OCI-LY7 (cell line): ENCODE measurements at regions not wholly inside any gene's neighbourhood (a gene's known extent, or its start where the extent isn't known, plus 50 kb on each side); places are given as distances from the start of the nearest gene placed in this dataset.

Experiments
- CTCF ChIP-seq: fragments of 200-600 bp; sonication (generic); conservative IDR thresholded peaks from 2 replicates; pipeline ENCODE4 v1.5.1; 2014; ENCODE audit warnings: mild to moderate bottlenecking, antibody characterized with exemption, low read length, moderate library complexity, mixed read lengths
- EZH2phosphoT487 ChIP-seq: fragments of 200-600 bp; sonication (generic); IDR thresholded peaks from 2 replicates; pipeline ENCODE4 v1.6.1; 2018; ENCODE audit warnings: low read depth, borderline replicate concordance, mild to moderate bottlenecking, mixed run types, antibody characterized with exemption, low read length, moderate library complexity, mixed read lengths

GRCh38 chr17:53655591-53655990 lies 167.1 kb upstream of the KIF2B start:
- TF ChIP-seq CTCF (no peak), EZH2phosphoT487 (no peak)
